H1 (cell line): ENCODE measurements at regions not wholly inside any gene's neighbourhood (a gene's known extent, or its start where the extent isn't known, plus 50 kb on each side); places are given as distances from the start of the nearest gene placed in this dataset.

ENCODE experiments used
- CTCF ChIA-PET: fragments of 300-600 bp; sonication (Branson Sonifier 250); formaldehyde crosslinking; loops from one replicate; lab custom pipeline; 2021; ENCODE audit not compliant: partially characterized antibody; lab: Charles Lee
- POLR2A ChIA-PET: fragments of 300-600 bp; sonication (Branson Sonifier 250); formaldehyde crosslinking; loops from one replicate; lab custom pipeline; 2021; ENCODE audit warnings: inconsistent platforms; ENCODE audit not compliant: partially characterized antibody; lab: Charles Lee
- DNase-seq, 2 experiments: peaks; one replicate each; pipeline versions ENCODE4 v3.0.0 to v3.0.0-alpha.2; 2010 to 2022; ENCODE audit warnings: low spot score in 2 of 2, low read depth in 1 of 2, mixed read lengths in 1 of 2
- FAIRE-seq: peaks from 2 replicates; lab custom pipeline; 2011; peaks lifted over from hg19 to GRCh38; lab: Jason Lieb, UNC
- H2AFZ ChIP-seq: 2 replicates; pipeline ENCODE4 v1.8.1; 2012; ENCODE audit warnings: low read length, inconsistent platforms
- H2AK5ac ChIP-seq: 2 replicates; pipeline ENCODE4 v1.6.1; 2013; ENCODE audit warnings: low read depth, low read length
- H2BK120ac ChIP-seq: replicated peaks from 2 replicates; pipeline ENCODE3; 2013; ENCODE audit warnings: low read depth, low read length, inconsistent platforms
- H2BK12ac ChIP-seq: 2 replicates; pipeline ENCODE4 v1.6.1; 2013; ENCODE audit warnings: low read depth, low read length
- H2BK15ac ChIP-seq: 2 replicates; pipeline ENCODE4 v1.6.1; 2013; ENCODE audit warnings: low read length
- H2BK20ac ChIP-seq: 2 replicates; pipeline ENCODE4 v1.6.1; 2013; ENCODE audit warnings: low read length
- H2BK5ac ChIP-seq: 2 replicates; pipeline ENCODE4 v1.6.1; 2013; ENCODE audit warnings: low read depth, low read length
- H3K14ac ChIP-seq: 2 replicates; pipeline ENCODE4 v1.6.1; 2013; ENCODE audit warnings: inconsistent platforms; ENCODE audit not compliant: insufficient read length
- H3K18ac ChIP-seq: 2 replicates; pipeline ENCODE4 v1.6.1; 2013; ENCODE audit warnings: low read length; ENCODE audit errors: extremely low read depth
- H3K23ac ChIP-seq: 2 replicates; pipeline ENCODE4 v1.6.1; 2013; ENCODE audit warnings: inconsistent platforms; ENCODE audit not compliant: insufficient read length
- H3K23me2 ChIP-seq: 2 replicates; pipeline ENCODE4 v1.6.1; 2013; ENCODE audit warnings: low read depth, low read length
- H3K27ac ChIP-seq: 2 replicates; pipeline ENCODE4 v1.6.1; 2011; ENCODE audit warnings: low read depth, low read length, inconsistent platforms
- H3K27me3 ChIP-seq, 4 experiments: replicated peaks in 1 of 4; 1 replicate in 1 of 4; 2 replicates in 3 of 4; pipeline versions ENCODE4 v1.6.1 to v1.8.1; 2011 to 2013; ENCODE audit warnings: low read length in 3 of 4, mild to moderate bottlenecking in 3 of 4, inconsistent platforms in 2 of 4, mixed read lengths in 2 of 4, moderate library complexity in 1 of 4; ENCODE audit not compliant: control insufficient read depth in 3 of 4, insufficient read depth in 3 of 4; ENCODE audit errors: extremely low read depth in 1 of 4
- H3K36me3 ChIP-seq, 4 experiments: 2 replicates each; pipeline versions ENCODE4 v1.6.1 to v1.8.1; 2011 to 2013; ENCODE audit warnings: mild to moderate bottlenecking in 4 of 4, low read length in 3 of 4, moderate library complexity in 2 of 4, control low read depth in 1 of 4, inconsistent platforms in 1 of 4; ENCODE audit not compliant: insufficient read depth in 4 of 4, control insufficient read depth in 2 of 4
- H3K4ac ChIP-seq: replicated peaks from 2 replicates; pipeline ENCODE3; 2013; ENCODE audit warnings: low read length, low read depth, mixed read lengths, inconsistent platforms; ENCODE audit not compliant: insufficient read length
- H3K4me1 ChIP-seq, 4 experiments: replicated peaks in 1 of 4; 1 replicate in 1 of 4; 2 replicates in 3 of 4; pipeline versions ENCODE4 v1.6.1 to v1.8.1; 2011 to 2013; ENCODE audit warnings: low read length in 3 of 4, inconsistent platforms in 2 of 4, mixed read lengths in 1 of 4; ENCODE audit not compliant: insufficient read depth in 4 of 4, control insufficient read depth in 3 of 4
- H3K4me2 ChIP-seq, 2 experiments: 2 replicates each; pipeline versions ENCODE4 v1.6.1 to v1.8.1; 2011 to 2013; ENCODE audit warnings: low read depth in 2 of 2, low read length in 2 of 2, control low read depth in 1 of 2, inconsistent platforms in 1 of 2, mild to moderate bottlenecking in 1 of 2; ENCODE audit not compliant: insufficient read depth in 1 of 2
- H3K4me3 ChIP-seq, 4 experiments: fragments of 200-600, 300-600 bp in 1 of 4; sonication (generic), shearing (Covaris generic), sonication (Bioruptor Twin) in 1 of 4; 2 replicates each; pipeline versions ENCODE4 v1.5.1 to v1.8.1; 2011 to 2016; ENCODE audit warnings: low read length in 4 of 4, low read depth in 3 of 4, control low read depth in 2 of 4, inconsistent platforms in 2 of 4, mild to moderate bottlenecking in 2 of 4, mixed read lengths in 1 of 4, moderate library complexity in 1 of 4; ENCODE audit not compliant: insufficient read depth in 2 of 4; ENCODE audit errors: extremely low read depth in 1 of 4
- H3K56ac ChIP-seq: replicated peaks from 2 replicates; pipeline ENCODE3; 2013; ENCODE audit warnings: low read depth, mild to moderate bottlenecking, mixed read lengths, low read length, inconsistent platforms; ENCODE audit not compliant: insufficient read length
- H3K79me1 ChIP-seq: 2 replicates; pipeline ENCODE4 v1.6.1; 2013; ENCODE audit warnings: low read depth, low read length, control low read depth
- H3K79me2 ChIP-seq, 2 experiments: 2 replicates each; pipeline versions ENCODE4 v1.6.1 to v1.8.1; 2012 to 2013; ENCODE audit warnings: low read length in 2 of 2, mild to moderate bottlenecking in 2 of 2, inconsistent platforms in 1 of 2; ENCODE audit not compliant: insufficient read depth in 2 of 2, control insufficient read depth in 1 of 2
- H3K9ac ChIP-seq, 4 experiments: replicated peaks in 1 of 4; 1 replicate in 1 of 4; 2 replicates in 3 of 4; pipeline versions ENCODE4 v1.6.1 to v1.8.1; 2011 to 2013; ENCODE audit warnings: low read depth in 3 of 4, low read length in 3 of 4, control low read depth in 2 of 4, mild to moderate bottlenecking in 2 of 4, moderate library complexity in 2 of 4, inconsistent platforms in 1 of 4; ENCODE audit errors: extremely low read depth in 1 of 4
- H3K9me3 ChIP-seq, 2 experiments: 2 replicates each; pipeline versions ENCODE4 v1.6.1 to v1.8.1; 2012 to 2013; ENCODE audit warnings: mild to moderate bottlenecking in 2 of 2, moderate library complexity in 2 of 2, control low read depth in 1 of 2, inconsistent platforms in 1 of 2, low read depth in 1 of 2, low read length in 1 of 2, mixed read lengths in 1 of 2; ENCODE audit not compliant: insufficient read depth in 2 of 2
- H4K20me1 ChIP-seq, 2 experiments: replicated peaks in 1 of 2; 2 replicates each; pipeline versions ENCODE3 to v1.8.1; 2011 to 2013; ENCODE audit warnings: inconsistent platforms in 2 of 2, low read length in 2 of 2, mild to moderate bottlenecking in 1 of 2; ENCODE audit not compliant: insufficient read depth in 2 of 2, control insufficient read depth in 1 of 2
- H4K5ac ChIP-seq: 2 replicates; pipeline ENCODE4 v1.6.1; 2013; ENCODE audit warnings: low read length, low read depth, mixed read lengths, inconsistent platforms; ENCODE audit not compliant: insufficient read length
- H4K8ac ChIP-seq: 2 replicates; pipeline ENCODE4 v1.8.0; 2013; ENCODE audit warnings: mild to moderate bottlenecking, moderate library complexity, low read length, inconsistent platforms; ENCODE audit not compliant: insufficient read depth; ENCODE audit errors: extremely low read depth
- H4K91ac ChIP-seq: replicated peaks from 2 replicates; pipeline ENCODE3; 2013; ENCODE audit warnings: low read length, mixed read lengths, inconsistent platforms; ENCODE audit not compliant: insufficient read length
- CEBPB ChIP-seq: IDR thresholded peaks from 2 replicates; pipeline ENCODE4 v1.6.1; 2012; ENCODE audit warnings: low read depth, low read length
- CTCF ChIP-seq, 3 experiments: IDR thresholded peaks; 1 replicate in 2 of 3; 2 replicates in 1 of 3; pipeline versions ENCODE4 v1.5.1 to v1.6.1; 2011; ENCODE audit warnings: low read length in 3 of 3, mild to moderate bottlenecking in 3 of 3, inconsistent platforms in 2 of 3, low read depth in 1 of 3, moderate library complexity in 1 of 3; ENCODE audit not compliant: insufficient read depth in 1 of 3; ENCODE audit errors: control extremely low read depth in 1 of 3
- E2F6 ChIP-seq: IDR thresholded peaks from 2 replicates; pipeline ENCODE4 v1.6.1; 2012; ENCODE audit warnings: inconsistent platforms
- EGR1 ChIP-seq: IDR thresholded peaks from 2 replicates; pipeline ENCODE4 v1.6.1; 2011; ENCODE audit warnings: low read depth, low read length, borderline replicate concordance
- GTF2F1 ChIP-seq: IDR thresholded peaks from 2 replicates; pipeline ENCODE4 v1.6.1; 2012; ENCODE audit warnings: low read depth, low read length, improper control_type of control experiment, borderline replicate concordance
- HDAC6 ChIP-seq: IDR thresholded peaks from one replicate; pipeline ENCODE4 v1.7.1; 2012; ENCODE audit warnings: low read depth, mild to moderate bottlenecking, inconsistent platforms, low read length, moderate library complexity
- MAFK ChIP-seq: IDR thresholded peaks from 2 replicates; pipeline ENCODE4 v1.6.1; 2012; ENCODE audit warnings: low read depth, mild to moderate bottlenecking, improper control_type of control experiment, low read length
- RBBP5 ChIP-seq: IDR thresholded peaks from 2 replicates; pipeline ENCODE4 v1.7.1; 2012; ENCODE audit warnings: low read depth, mild to moderate bottlenecking, inconsistent platforms, low read length, moderate library complexity, borderline replicate concordance
- SP1 ChIP-seq: IDR thresholded peaks from 2 replicates; pipeline ENCODE4 v1.6.1; 2011; ENCODE audit warnings: low read depth, low read length
- SRF ChIP-seq: IDR thresholded peaks from 2 replicates; pipeline ENCODE4 v1.6.1; 2011; ENCODE audit warnings: mild to moderate bottlenecking, low read depth, low read length, moderate library complexity
- TAF1 ChIP-seq: IDR thresholded peaks from 2 replicates; pipeline ENCODE4 v1.6.1; 2011; ENCODE audit warnings: mild to moderate bottlenecking, low read depth, low read length
- TEAD4 ChIP-seq: IDR thresholded peaks from 2 replicates; pipeline ENCODE4 v1.6.1; 2012; ENCODE audit warnings: low read depth, low read length, inconsistent platforms, mixed read lengths
- ZNF274 ChIP-seq: IDR thresholded peaks from 2 replicates; pipeline ENCODE4 v1.7.0; 2012; ENCODE audit warnings: low read length, borderline replicate concordance; ENCODE audit errors: extremely low read depth
- WGBS, 2 experiments: shearing (Covaris generic) in 1 of 2; methylation state at CpG; one replicate each; pipeline versions ENCODE4 v1.1.6 to v1.1.7; 2013 to 2015; ENCODE audit warnings: low lambda C conversion rate in 2 of 2, mixed read lengths in 2 of 2, inconsistent platforms in 1 of 2, low coverage in 1 of 2, missing lambda C conversion rate in 1 of 2; ENCODE audit not compliant: insufficient replicate concordance in 2 of 2, insufficient coverage in 1 of 2, insufficient read length in 1 of 2; ENCODE audit errors: extremely low coverage in 1 of 2, missing lambda C conversion rate in 1 of 2; 5-methylcytosine and 5-hydroxymethylcytosine counted together

DNA sequence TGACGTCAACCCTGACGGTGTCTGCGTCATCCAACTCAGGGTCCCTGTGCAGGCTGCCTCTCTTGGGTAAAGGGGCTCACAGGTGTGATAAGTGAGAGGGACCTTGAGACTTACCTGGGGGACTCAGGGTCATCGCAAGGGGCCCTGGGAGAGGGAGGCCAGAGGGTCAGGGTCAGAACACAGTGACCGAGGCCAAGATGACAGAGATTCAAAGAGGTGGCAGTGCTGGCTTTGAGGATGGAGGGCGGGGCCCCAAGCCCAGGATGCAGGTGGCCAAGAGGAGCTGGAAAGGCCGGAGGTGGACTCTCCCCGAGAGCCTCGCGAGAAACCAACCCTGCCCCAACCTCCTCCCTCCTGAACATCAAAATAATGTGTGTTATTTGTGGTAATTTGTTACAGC, 165.2 kb upstream of the PPP2R2D start:
- Histone ChIP-seq H2BK12ac (no peak overlapping the region), H3K4me2 (no peak overlapping the region), H3K27me3 (no peaks in the 10 kb centered on the region), H3K36me3 (no peaks in the 10 kb centered on the region), H3K14ac (no peak overlapping the region), H2BK20ac (no peak overlapping the region), H3K4me1 (no peaks in the 10 kb centered on the region), H2BK120ac (no peak overlapping the region), H3K79me2 (no peaks in the 10 kb centered on the region), H3K79me1 (no peaks in the 10 kb centered on the region), H2BK5ac (no peak overlapping the region), H3K18ac (no peak overlapping the region), H3K23me2 (no peaks in the 10 kb centered on the region), H4K20me1 (no peaks in the 10 kb centered on the region), H4K91ac (no peak overlapping the region), H3K4ac (no peak overlapping the region), H2AK5ac (no peak overlapping the region), H3K4me3 (no peak overlapping the region), H3K23ac (no peak overlapping the region), H3K56ac (no peak overlapping the region), H2BK15ac (no peak overlapping the region), H4K5ac (no peak overlapping the region), H3K9me3 (peaks cover 6 to 9% of the 10 kb centered on the region in 2 experiments), H3K9ac (no peak overlapping the region), H2AFZ (no peak overlapping the region), H3K27ac (no peak overlapping the region), H4K8ac (no peak overlapping the region; the same call in 1 of the 2 replicates)
- WGBS, 2 experiments = 84% methylated on average over 8 of the region's 10 CpGs; no CpG with 5 or more reads in 1 of the 2 experiments
- DNase-seq = no peak
- no peak for FAIRE-seq
- CTCF ChIA-PET = interaction anchor here (1.0 kb wide), 1 partner anchor 8 kb away, joined by 3 read pairs; no protein-coding TSS in a partner anchor
- POLR2A ChIA-PET = no interaction called here
- TF ChIP-seq RBBP5 (no peak), MAFK (no peak), SP1 (no peak), TAF1 (no peak), ZNF274 (no peak), CTCF (IDR thresholded peaks at IDR 0.05; ENCODE audit: control extremely low read depth in 1 of 3, insufficient read depth in 1 of 3, low read depth in 1 of 3, low read length in 3 of 3) (no peak), EGR1 (no peak), SRF (no peak), HDAC6 (no peak), CEBPB (no peak), TEAD4 (no peak), GTF2F1 (no peak), E2F6 (no peak)
